Esophagus muscularis mucosa (tissue), 4 donors: ENCODE measurements at regions not wholly inside any gene's neighbourhood (a gene's known extent, or its start where the extent isn't known, plus 50 kb on each side); places are given as distances from the start of the nearest gene placed in this dataset.
"Not testable (repeated sequence)": the region's sequence is repeated elsewhere in the genome, so short reads cannot be mapped to it uniquely, and the experiment has no call there.

ENCODE experiments used
- DNase-seq: peaks from one replicate; pipeline ENCODE4 v3.0.0-alpha.2; 2017; ENCODE audit errors: extremely low spot score
- H3K27ac ChIP-seq, 4 donors: fragments of 200-600 bp; sonication (generic); replicated peaks in 1 of 4; 1 replicate in 3 of 4; 2 replicates in 1 of 4; pipeline ENCODE4 v1.5.1; 2016 to 2019; ENCODE audit warnings: mild to moderate bottlenecking in 1 of 4
- H3K27me3 ChIP-seq, 4 donors: fragments of 200-600 bp; sonication (generic); one replicate each; pipeline versions ENCODE4 v1.5.1 to v1.6.0; 2016 to 2019
- H3K36me3 ChIP-seq, 4 donors: fragments of 200-600 bp; sonication (generic); one replicate each; pipeline ENCODE4 v1.5.1; 2016 to 2019
- H3K4me1 ChIP-seq, 4 donors: fragments of 200-600 bp; sonication (generic); one replicate each; pipeline ENCODE4 v1.5.1; 2016 to 2019
- H3K4me3 ChIP-seq, 4 donors: fragments of 200-600 bp; sonication (generic); 1 replicate in 2 of 4; 2 replicates in 2 of 4; pipeline ENCODE4 v1.5.1; 2016 to 2019; ENCODE audit warnings: mild to moderate bottlenecking in 4 of 4, moderate library complexity in 1 of 4
- H3K9me3 ChIP-seq, 4 donors: fragments of 200-600 bp; sonication (generic); 1 replicate in 3 of 4; 2 replicates in 1 of 4; pipeline ENCODE4 v1.5.1; 2016 to 2019
- EP300 ChIP-seq: sonication (generic); formaldehyde crosslinking; IDR thresholded peaks from one replicate; pipeline ENCODE4 v1.6.1; 2017; ENCODE audit warnings: antibody characterized with exemption
- POLR2A ChIP-seq: fragments of 450-650 bp; IDR thresholded peaks from one replicate; pipeline ENCODE4 v1.6.1; 2017; ENCODE audit warnings: antibody characterized with exemption, moderate library complexity, mild to moderate bottlenecking, low read depth
- POLR2AphosphoS5 ChIP-seq, 2 donors: sonication (generic); formaldehyde crosslinking; IDR thresholded peaks; one replicate each; pipeline ENCODE4 v1.6.1; 2017; ENCODE audit warnings: antibody characterized with exemption in 2 of 2
- WGBS: methylation state at CpG from one replicate; pipeline ENCODE4 v1.1.5; 2018; 5-methylcytosine and 5-hydroxymethylcytosine counted together
- intact Hi-C: fragments of 100-400 bp; cut with DNase I; formaldehyde crosslinking; loops from one replicate; pipeline ENCODE4 v1.15.1; 2023
- TF ChIP-seq, protein P1 (sequence below), 3 experiments: fragments of 200-600 bp in 2 of 3; fragments of 450-650 bp in 1 of 3; sonication (generic) in 2 of 3; IDR thresholded peaks; one replicate each; pipeline ENCODE4 v1.5.1; 2017 to 2019; ENCODE audit warnings: antibody characterized with exemption in 3 of 3, mild to moderate bottlenecking in 2 of 3, moderate library complexity in 1 of 3

DNA sequence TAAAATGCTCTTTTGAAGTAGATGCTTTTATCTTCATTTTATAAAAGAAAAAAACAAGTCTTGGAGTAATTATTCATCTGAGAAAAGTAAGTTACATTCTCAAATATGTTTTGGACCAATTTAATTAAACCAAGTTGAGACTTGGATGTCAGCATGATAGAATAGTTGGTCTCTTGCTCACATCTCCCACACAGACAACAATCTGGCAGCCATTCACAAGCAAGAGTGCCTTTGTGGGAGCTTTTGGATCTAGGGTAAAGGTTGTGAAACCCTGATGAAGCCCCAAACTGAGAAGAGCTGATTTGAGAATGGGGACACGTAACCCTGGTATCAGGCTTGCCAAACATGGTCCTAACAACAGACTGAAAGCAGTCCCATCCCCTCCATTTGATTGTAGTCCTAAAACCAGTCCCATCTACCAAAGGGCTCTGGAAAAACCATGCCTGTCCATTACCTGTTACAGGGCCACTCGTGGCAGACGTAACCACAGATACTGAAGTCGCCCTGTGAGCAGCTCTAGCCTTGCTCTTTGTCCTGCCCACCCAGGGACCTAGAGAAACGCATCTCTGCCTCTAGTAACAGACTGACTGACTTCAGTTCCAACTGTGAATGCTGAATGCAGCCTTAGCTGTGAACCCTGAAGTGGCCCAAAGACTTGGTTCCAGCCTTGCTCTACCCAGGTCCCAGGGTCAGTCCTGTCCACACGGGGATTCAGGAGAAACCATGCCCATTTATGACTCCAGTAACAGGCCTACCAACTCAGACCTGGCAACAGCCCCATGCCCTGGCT lies 145.5 kb upstream of the SYNPR start:
- intact Hi-C loops: no loop called here
- Histone ChIP-seq H3K9me3 (no peaks in the 10 kb centered on the region), H3K36me3 (no peaks in the 10 kb centered on the region), H3K4me3 (no peak overlapping the region), H3K27ac (no peak overlapping the region), H3K4me1 (no peaks in the 10 kb centered on the region), H3K27me3 (no peaks in the 10 kb centered on the region)
- peak; percentile 90 for DNase-seq
- TF ChIP-seq POLR2AphosphoS5 (IDR thresholded peaks at IDR 0.05) (no peak), POLR2A (no peak), EP300 (no peak)
- TF ChIP-seq, protein P1, sequence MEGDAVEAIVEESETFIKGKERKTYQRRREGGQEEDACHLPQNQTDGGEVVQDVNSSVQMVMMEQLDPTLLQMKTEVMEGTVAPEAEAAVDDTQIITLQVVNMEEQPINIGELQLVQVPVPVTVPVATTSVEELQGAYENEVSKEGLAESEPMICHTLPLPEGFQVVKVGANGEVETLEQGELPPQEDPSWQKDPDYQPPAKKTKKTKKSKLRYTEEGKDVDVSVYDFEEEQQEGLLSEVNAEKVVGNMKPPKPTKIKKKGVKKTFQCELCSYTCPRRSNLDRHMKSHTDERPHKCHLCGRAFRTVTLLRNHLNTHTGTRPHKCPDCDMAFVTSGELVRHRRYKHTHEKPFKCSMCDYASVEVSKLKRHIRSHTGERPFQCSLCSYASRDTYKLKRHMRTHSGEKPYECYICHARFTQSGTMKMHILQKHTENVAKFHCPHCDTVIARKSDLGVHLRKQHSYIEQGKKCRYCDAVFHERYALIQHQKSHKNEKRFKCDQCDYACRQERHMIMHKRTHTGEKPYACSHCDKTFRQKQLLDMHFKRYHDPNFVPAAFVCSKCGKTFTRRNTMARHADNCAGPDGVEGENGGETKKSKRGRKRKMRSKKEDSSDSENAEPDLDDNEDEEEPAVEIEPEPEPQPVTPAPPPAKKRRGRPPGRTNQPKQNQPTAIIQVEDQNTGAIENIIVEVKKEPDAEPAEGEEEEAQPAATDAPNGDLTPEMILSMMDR (IDR thresholded peaks at IDR 0.05): no peak
- whole genome bisulfite sequencing: 77% methylated on average over 4 of the region's 6 CpGs

DNA sequence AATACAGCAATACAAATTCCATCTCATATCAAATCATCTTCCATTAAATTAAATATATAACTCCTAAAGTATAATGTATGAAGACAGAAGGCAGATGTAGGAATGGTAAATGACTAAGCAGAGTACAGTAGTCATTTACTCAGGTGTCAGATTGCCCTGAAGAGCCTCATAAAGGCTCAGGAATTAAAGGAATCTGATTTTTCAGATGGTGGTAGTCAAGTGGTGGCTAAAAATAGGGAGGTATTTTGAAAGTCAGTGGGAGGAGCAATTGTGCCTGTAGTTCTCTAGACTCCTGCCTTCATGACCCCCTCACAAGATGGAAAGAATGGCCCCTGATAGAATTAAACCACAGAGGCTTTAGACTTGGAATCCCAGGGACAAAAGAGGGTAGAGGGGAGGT lies 142.7 kb upstream of the SYNPR start:
- no peaks in the 10 kb centered on the region for H3K9me3 ChIP-seq
- H3K4me1 ChIP-seq: no peaks in the 10 kb centered on the region
- no peak for DNase-seq
- no peaks in the 10 kb centered on the region for H3K36me3 ChIP-seq
- no peaks in the 10 kb centered on the region for H3K27me3 ChIP-seq
- H3K27ac ChIP-seq: no peak overlapping the region
- intact Hi-C loops: no loop called here
- TF ChIP-seq EP300 (no peak), POLR2A (no peak), POLR2AphosphoS5 (IDR thresholded peaks at IDR 0.05) (no peak)
- TF ChIP-seq, protein P1 (IDR thresholded peaks at IDR 0.05): no peak
- no peak overlapping the region for H3K4me3 ChIP-seq

DNA sequence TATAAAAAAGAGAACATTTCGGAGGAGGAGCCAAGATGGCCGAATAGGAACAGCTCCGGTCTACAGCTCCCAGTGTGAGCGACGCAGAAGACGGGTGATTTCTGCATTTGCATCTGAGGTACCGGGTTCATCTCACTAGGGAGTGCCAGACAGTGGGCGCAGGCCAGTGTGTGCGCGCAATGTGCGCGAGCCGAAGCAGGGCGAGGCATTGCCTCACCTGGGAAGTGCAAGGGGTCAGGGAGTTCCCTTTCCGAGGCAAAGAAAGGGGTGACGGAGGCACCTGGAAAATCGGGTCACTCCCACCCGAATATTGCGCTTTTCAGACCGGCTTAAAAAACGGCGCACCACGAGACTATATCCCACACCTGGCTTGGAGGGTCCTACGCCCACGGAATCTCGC lies 141.9 kb upstream of the SYNPR start:
- H3K27ac ChIP-seq, H3K36me3 ChIP-seq, H3K27me3 ChIP-seq, H3K4me1 ChIP-seq, H3K4me3 ChIP-seq, H3K9me3 ChIP-seq, DNase-seq, intact Hi-C loops: not testable (repeated sequence)
- WGBS: 90% methylated on average over 23 of the region's 26 CpGs

DNA sequence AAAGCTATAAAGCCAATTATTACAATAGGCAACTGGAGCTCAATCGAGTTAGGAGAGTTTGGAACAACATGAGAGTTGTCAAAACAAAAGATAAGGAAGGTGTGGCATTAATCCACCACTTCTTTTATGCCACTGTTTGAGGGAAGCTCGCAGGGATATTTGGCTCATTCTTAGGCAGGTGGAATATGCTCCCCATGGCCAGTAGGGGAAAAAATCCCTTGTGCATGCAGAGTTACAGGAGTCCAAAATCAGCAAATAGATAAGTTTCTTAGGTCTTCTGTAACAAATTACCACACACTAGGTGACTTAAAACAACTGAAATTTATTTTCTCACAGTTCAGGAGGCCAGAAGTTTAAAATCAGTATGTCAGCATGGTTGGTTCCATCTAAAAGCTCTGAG lies 135.4 kb upstream of the SYNPR start:
- DNase-seq: peak; percentile 39
- no peak overlapping the region for H3K4me3 ChIP-seq
- intact Hi-C loops: no loop called here
- H3K27me3 ChIP-seq: no peaks in the 10 kb centered on the region
- H3K9me3 ChIP-seq: no peaks in the 10 kb centered on the region
- TF ChIP-seq EP300: no peak
- TF ChIP-seq, protein P1 (IDR thresholded peaks at IDR 0.05): no peak
- TF ChIP-seq POLR2AphosphoS5 (IDR thresholded peaks at IDR 0.05): no peak
- no peak for TF ChIP-seq POLR2A
- H3K36me3 ChIP-seq: no peaks in the 10 kb centered on the region
- no peaks in the 10 kb centered on the region for H3K4me1 ChIP-seq
- 59% methylated on average over 2 of the region's 2 CpGs for WGBS
- no peak overlapping the region for H3K27ac ChIP-seq

DNA sequence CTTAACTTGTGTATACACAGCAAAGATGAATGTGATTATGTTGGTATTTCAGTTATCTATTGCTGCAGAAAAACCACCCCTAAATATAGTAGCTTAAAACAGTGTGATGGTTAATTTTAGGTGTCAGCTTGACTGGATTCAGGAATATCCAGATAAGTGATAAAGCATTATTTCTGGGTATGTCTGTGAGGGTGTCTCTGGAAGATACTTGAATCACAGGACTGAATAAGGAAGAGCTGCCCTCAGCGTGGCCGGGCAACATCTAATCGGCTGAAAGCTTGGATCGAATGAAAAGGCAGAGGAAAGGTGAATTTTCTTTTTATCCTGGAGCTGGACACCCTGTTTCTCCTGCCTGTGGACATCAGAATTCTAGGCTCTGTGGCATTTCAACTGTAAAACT lies 132.0 kb upstream of the SYNPR start:
- no peak for DNase-seq
- Histone ChIP-seq H3K4me1 (no peaks in the 10 kb centered on the region), H3K4me3 (no peak overlapping the region), H3K27ac (no peak overlapping the region), H3K36me3 (no peaks in the 10 kb centered on the region), H3K27me3 (no peaks in the 10 kb centered on the region), H3K9me3 (no peaks in the 10 kb centered on the region)
- 95% methylated on average over 4 of the region's 4 CpGs for WGBS
- intact Hi-C loops: no loop called here
- TF ChIP-seq EP300: no peak
- TF ChIP-seq POLR2AphosphoS5 (IDR thresholded peaks at IDR 0.05): no peak
- TF ChIP-seq, protein P1 (IDR thresholded peaks at IDR 0.05): no peak
- TF ChIP-seq POLR2A: no peak
